GM18502 (cell line): ENCODE measurements at regions not wholly inside any gene's neighbourhood (a gene's known extent, or its start where the extent isn't known, plus 50 kb on each side); places are given as distances from the start of the nearest gene placed in this dataset.

Experiments used
- ATAC-seq: cut with Tn5 transposase; IDR thresholded peaks from one replicate; pipeline ENCODE4 v1.9.1; 2021; ENCODE audit warnings: mild to moderate bottlenecking; ENCODE audit not compliant: unreplicated experiment, poor library complexity

DNA sequence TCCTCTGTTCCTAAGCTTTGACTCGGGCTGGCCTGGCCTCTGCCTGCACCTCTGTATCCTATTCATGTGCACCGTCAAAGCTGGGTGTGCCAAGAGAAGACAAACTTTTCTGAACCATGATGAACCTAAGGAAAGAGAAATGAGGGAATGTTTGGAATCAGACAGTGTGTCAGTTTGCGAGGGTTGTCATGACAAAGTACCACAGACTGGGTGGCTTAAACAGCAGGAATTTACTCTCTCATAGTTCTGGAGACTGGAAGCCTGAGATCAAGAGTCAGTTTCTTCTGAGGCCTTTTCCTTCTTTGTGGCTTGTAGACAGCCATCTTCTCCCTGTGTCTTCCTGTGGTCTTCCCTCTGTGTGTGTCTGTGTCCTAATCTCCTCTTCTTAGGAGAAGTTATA is 129.0 kb downstream of the KATNIP start:
- ATAC-seq = no peak

DNA sequence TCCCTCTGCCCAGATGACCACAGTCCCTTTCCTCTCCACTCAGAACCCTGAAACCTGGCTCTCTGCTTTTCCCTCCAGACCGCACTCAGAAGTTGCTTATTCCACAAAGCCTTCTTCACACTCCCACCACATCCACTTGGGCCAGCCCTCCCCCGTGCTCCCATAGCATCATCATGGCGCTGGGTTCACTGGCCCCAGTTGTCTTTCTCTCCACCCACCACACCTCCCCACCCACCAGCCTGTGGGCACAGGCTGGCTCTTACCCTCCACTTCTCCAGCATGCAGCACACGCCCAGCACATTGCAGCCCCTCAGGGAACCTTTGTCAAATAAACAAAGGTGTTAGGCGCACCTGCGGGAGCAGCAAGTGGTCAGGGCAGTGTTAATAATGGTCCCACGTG is 130.0 kb downstream of the KATNIP start:
- no peak for ATAC-seq

DNA sequence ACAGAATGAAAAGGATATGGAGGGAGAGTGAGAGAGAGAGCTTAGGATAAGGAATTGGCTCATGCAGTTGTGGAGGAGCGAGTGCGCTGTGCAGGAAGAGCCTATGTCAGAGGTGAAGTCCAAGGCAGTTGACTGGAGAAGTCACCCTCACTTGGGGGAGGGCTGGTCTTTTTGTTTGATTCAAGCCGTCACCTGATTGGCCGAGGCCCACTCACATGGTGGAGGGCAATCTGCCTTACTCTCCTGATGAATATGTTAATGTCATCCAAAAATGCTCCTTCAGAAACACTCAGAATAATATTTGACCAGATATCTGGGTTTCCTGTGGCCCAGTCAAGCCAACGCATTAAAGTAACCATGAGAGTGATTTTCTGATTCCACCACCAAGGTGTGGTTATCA is 131.7 kb downstream of the KATNIP start:
- no peak for ATAC-seq

DNA sequence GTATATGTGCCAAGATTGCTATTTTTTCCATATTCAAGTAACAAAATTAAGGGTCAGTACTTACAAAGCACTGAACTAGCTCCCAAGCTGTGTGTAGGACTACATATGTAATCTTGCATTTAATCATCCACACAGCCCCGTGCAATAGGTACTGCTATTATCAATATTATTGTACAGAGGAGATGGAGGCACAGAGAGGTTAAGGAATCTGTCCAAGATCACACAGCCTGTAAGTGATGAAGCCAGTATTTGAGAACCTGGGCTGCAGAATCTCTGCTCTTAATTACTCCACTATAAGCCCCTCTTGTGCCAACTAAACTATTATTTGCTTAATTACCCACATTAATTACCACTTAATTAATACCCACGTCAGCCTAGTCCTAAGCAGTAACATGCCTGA is 134.1 kb downstream of the KATNIP start:
- no peak for ATAC-seq

DNA sequence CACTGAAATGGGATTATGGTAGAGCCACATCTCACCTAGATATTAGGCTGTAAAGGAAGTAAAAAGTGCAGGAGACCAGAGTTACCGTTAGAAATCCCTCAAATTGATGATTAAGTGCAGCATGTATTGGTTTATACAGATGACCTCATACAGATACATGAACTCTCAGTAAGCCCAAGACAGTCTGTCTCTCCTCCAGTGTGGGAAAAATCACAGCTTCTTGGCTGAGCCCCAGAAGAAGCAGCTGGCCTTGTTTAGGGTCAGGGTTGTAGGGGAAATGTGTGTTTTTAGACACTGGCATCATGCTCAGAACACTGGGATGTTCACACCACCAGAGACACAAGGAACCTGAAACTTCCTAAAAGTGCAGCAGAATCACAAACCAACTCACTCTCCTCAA is 135.9 kb downstream of the KATNIP start:
- no peak for ATAC-seq

DNA sequence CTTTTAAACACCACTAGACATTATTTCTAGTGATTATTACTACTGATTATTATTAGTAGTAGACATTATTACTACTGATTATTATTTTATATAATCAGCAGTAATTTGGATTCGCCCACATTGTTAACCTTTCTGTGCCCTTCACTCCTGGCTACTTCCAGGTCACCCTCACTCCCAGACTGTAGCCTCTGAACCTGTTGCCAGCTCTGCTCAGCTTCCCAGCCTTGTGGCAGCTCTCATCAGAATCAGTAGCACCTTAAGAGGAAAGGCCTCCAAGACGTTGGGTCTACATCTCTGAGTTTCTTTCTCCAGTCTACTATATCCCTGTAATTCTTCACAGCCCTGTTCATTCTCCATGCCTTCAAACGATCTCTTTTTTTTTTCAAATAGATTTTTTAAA is 137.0 kb downstream of the KATNIP start:
- ATAC-seq = no peak

DNA sequence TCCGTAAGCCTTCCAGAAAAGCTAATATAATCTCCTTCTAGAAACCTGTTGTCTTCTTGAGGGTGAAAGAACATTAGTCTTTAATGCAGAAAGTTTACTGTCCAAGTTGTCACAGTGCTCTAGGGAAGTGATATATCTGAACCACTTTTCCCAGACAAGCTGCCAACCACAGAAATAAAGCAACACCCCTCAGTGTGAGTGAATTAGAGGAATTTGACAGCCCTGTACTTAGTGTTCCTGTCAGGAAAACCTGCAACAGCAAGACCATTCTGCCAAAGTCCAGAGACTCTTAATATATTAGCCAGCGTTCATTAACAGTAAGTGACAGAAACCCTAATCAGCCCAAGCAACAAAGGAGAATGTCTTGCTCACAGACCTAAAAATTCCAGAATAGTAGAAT is 137.7 kb downstream of the KATNIP start:
- no peak for ATAC-seq

DNA sequence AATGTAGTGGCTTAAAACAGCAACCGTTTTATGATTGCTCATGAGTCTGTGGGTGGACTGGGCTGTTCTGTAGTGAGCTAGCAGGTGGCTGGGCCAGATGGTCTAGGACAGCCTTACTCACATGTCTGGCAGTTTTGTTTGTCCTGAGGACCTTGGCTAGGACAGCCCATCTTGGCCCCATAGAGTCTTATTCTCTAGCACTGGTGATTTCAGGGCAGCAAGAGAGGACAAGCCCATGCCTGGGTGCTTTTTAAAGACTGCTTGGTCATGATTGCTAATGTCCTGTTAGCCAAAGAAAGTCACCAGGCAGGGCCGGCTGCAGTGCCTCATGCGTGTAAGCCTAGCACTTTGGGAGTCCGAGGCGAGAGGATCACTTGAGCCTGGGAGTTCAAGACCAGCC is 139.8 kb downstream of the KATNIP start:
- no peak for ATAC-seq

DNA sequence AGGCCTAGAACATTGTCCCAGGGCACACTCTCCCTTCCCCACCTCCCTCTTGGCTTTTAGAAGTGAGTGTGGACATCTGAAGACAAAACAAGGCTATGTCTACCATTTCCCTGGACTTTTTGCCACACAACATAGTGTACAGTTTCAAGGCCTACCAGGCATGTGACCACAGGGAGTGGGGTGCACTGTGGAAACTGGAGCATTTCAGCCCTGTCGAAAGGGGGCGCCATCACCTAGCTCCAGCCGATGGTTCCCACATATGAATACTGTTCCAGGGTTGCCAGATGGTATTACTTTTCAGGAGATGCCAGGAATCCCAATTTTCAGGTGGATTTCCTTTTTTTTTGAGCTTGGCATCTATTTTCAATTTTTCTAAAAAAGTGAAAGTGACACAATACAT is 140.7 kb downstream of the KATNIP start:
- ATAC-seq = no peak

DNA sequence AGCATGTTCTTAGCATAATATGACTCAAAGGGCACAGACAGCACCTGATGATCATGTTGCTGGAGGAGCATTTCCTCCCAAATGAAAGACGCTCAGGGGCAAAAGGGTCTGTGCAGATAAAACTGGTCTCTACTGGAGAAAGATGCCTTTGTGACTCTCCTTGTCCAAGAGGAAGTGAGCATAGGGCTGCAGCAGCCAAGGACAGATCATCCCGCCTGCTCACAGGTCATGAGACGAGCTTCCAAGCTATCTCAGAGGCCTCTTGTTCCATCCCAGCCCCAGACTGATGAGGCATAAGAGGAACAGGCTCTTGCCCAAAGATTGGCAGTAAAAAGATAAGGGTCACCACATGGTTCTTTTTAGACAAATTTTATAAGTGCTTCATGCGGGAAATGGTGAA is 141.8 kb downstream of the KATNIP start:
- ATAC-seq = no peak

DNA sequence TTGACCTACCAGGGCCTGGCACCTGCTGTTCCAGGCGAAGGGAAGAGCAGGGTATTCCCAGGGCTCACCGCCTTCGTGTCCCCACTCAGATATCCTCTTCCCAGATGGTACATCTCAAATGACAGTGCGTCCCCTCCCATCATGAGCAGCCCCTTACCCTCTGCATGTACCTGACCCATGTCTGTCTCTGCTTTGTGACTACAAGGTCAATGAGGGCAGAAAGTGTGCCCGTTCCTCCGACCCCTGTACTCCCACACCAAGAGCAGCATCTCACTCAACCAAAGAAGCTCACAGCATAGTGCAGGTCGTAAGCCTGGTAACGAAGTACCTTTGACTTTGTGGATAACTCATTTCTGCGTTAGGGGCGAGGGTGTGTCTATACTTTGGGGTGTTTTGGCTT is 142.6 kb downstream of the KATNIP start:
- ATAC-seq = no peak

DNA sequence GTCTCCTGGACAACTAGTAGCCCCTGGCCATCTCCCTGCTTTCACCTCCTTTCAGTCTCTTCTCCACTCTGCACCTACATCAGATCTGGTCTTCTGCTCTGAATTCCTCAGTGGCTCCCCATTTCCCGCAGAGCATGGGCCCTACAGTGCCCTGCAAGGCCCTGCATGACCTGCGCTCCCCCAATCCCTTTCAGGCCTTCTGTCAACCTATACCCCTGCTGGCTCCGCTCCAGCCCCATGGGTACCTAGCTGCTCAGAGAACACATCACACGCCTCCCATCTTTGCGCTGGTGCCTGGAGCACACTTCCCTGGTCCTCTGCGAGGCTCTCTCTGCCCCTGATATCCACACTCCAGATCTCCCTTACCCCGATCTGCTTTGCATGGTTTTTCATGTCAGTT is 145.2 kb downstream of the KATNIP start:
- ATAC-seq = no peak

DNA sequence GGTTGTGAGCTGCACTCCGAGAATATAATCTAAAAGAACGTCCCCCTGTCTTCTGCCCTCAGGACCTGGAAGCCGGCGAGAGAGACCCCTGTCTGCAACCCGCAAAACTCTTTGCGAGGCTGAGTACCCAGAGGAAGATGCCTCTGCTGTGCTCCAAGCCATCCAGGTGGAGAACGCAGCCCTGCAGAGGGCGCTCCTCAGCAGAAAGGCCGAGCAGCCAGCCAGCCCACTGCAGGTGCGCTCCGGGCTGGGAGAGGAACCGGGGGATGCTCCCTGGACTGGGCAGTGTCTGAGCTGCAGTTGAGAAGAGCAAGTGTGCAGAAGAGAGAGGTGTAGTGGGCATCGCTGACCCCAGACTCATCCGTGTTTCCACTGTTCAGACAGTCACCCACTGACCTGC is 148.3 kb downstream of the KATNIP start:
- no peak for ATAC-seq

DNA sequence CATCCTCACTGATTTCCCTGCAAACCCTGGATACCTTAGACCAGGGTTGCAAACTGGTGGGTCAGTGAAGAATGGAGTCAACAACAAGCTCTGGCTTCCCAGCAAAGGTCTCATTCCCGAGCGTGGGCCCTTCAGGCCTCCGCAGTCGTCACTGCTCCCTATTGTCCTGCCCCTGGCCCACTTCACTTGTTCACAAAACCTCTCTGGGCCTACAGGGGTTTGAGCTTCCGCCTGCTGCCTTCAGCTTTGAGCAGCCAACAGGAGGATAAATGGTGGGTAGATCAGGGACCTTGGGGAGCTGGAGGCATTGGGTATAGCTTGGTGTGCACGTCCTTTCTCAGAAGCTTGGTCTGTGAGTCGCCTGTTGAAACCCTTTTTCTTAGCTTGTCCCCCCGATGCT is 148.8 kb downstream of the KATNIP start:
- ATAC-seq = no peak

DNA sequence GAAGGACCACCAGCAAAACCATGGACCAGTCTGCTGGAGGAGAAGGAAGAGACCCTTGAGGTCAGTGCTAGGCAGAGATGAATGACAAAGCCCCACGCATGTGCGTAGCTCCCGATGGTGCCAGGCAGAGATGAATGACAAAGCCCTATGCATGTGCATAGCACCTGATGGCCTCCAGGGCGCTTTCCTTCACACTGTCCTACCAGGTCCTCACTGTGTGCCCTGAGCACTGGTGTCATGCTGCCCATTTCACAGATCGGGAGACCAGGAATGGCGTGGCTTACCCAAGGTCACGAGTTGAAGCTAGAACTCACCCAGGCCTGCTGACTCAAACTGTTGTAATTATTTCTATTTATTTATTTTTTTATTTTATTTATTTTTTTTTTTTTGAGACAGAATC is 149.6 kb downstream of the KATNIP start:
- no peak for ATAC-seq

DNA sequence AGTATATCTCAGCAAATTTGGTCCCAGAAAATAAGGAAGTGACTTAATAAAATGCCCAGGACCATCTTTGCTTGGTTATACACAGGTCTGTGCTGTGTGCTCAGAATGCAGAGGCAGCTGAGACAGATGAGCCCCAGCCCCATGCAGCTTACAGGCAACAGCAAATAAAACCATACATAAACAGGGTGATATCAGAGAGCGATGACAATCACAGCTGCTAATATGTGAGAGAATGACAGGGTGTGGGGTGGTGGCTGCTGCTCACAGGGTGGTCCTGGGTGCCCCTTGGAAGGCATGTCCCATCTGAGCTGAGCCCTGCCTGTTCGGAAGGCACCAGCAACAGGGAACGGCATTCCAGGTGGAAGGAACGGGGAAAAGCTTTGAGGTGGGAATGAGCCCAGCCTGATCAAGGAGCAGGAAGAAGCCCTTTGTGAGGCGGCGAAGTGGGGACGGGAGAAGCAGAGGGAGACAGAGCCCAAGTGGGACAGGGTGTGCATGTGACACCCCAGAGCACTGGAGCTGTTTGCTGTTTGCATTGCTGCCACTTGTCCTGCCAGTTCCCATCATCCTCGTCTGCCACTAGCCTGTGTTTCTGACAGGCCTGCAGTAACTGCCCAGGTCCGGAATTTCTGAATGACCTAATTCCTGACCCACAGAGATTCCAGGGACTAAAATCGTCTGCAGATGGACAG is 150.5 kb downstream of the KATNIP start:
- no peak for ATAC-seq

DNA sequence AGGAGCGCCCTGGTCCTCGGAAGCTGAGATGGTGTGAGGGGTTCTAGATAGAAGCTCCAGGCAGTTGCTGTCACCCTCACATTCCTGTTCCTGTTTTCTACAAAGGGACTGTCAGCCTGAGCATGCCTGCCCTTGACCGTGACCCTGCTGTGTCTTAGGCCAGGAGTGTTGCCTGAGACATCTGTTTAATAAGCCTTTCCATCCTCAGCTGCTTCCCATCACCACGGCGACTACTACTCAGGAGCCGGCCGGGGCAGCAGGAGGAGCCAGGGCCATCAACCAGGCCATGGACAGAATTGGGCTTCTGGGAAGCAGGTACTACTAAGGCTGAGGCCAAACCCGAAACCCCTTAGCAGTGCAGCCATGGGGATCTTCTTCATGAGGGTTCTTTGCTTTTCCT is 151.4 kb downstream of the KATNIP start:
- ATAC-seq = no peak

DNA sequence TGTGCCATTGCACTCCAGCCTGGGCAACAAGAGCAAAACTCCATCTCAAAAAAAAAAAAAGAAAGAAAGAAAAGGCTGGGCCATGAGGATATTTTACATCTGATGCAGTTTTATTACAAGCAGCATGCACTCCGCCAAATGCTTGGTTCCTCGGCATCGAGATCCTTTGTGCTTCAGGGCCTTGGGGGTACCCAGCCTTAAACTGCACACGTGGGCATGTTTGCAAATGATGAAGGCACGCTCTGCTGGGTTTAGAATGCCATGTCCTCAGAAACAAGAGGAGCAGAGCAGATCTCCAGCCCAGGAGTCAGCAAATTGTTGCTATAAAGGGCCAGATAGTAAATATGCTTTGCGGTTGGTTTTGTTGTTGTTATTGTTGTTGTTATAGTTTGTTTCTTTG is 153.2 kb downstream of the KATNIP start:
- no peak for ATAC-seq

DNA sequence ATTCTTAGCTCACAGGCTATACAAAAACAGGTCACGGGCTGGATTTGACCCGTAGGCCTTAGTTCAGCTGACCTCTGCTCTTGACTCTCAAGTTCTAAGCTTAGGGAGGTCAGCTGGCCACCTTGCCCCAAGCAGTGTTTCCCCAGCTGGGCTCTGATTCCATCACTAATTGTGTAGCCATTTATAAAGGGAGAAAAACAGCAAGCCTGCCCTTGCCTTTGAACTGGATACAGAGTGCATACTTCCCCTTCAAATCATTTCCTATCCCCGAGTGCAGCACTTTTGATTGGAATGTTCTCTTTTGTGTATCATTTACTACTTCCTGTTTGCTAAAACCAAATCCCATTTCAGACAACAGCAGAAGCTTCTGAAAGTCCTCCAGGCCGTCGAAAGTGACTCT is 153.6 kb downstream of the KATNIP start:
- no peak for ATAC-seq

DNA sequence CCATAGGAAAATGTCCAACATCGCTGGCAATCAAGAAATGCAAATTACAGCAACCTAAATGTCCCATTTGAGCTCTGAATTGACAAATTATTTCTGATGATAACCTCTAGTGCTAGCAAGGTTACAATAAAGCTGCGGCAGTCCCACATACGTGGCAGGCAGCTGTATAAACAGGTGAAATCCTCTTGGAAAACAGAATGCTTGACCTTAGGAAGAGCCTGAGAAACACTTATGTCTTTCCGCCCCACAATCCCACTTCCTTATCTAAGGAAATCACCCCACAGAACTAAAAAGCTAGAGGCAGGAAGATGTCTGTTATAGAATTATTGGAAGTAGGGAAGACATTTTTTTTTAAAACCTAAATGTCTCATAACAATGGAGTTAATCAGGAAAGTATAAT is 154.3 kb downstream of the KATNIP start:
- no peak for ATAC-seq

DNA sequence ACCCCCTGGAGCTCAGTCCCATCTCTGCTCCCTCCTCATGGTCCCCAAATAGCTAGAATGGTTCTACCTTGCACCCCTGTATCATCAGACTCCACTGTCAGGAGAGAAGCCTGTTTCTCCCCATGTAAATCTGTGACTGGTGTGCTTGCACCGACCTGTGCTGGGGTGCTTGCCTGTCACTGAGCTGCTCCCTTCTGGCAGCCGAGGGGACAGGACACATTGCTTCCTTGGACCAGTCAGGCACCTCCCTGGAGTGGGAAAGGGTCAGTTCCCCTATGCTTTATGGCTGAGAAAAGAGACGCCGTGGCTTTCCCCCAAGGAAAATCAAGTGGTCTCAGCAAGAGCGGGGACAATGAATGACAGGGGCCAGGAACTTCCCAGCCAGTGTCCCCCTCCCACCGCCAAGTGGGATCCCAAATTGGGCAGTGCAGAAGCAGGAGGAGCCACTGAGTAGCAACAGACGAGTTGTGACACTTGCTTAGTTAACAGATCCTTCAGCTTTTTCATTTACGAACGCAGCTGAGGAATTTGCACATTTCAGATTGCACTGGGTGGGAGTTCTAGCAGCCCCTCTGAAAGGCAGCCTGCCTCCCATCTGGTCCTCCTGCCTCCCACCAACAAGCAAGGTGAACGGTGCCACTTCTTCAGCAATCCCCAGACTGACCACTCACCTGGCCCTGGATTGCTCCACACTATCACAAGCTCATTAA is 156.4 kb downstream of the KATNIP start:
- no peak for ATAC-seq
